GM21528 (cell line): ENCODE measurements at regions not wholly inside any gene's neighbourhood (a gene's known extent, or its start where the extent isn't known, plus 50 kb on each side); places are given as distances from the start of the nearest gene placed in this dataset.
A peak's percentile ranks its signal among the peaks of the same experiment; 100 is the strongest.

Experiments
- ATAC-seq: cut with Tn5 transposase; IDR thresholded peaks from one replicate; pipeline ENCODE4 v1.9.1; 2021; ENCODE audit warnings: mild to moderate bottlenecking, moderate library complexity; ENCODE audit not compliant: unreplicated experiment, low FRiP score

GRCh38 chr1:105886309-105886708, 1170.2 kb upstream of the PRMT6 start:
- no peak for ATAC-seq

- ATAC-seq, result no peak
Observed at GRCh38 chr1:105891308-105891707, 1165.2 kb upstream of the PRMT6 start.

GRCh38 chr1:105894006-105894405, 1162.5 kb upstream of the PRMT6 start:
- no peak for ATAC-seq

GRCh38 chr1:105909811-105910210, 1146.7 kb upstream of the PRMT6 start:
- no peak for ATAC-seq

- ATAC-seq, result no peak
Observed at GRCh38 chr1:105914403-105914802, 1142.1 kb upstream of the PRMT6 start.

GRCh38 chr1:105934806-105935205, 1121.7 kb upstream of the PRMT6 start:
- ATAC-seq, result no peak

- no peak for ATAC-seq
Observed at GRCh38 chr1:105964879-105965278, 1091.6 kb upstream of the PRMT6 start.

- ATAC-seq, result no peak
Observed at GRCh38 chr1:105997516-105997915, 1059.0 kb upstream of the PRMT6 start.

- ATAC-seq, result no peak
Observed at GRCh38 chr1:106022312-106022902, 1034.1 kb upstream of the PRMT6 start.

- ATAC-seq, result no peak
Observed at GRCh38 chr1:106027871-106028270, 1028.6 kb upstream of the PRMT6 start.

- ATAC-seq, result no peak
Observed at GRCh38 chr1:106037526-106037925, 1018.9 kb upstream of the PRMT6 start.

GRCh38 chr1:106038260-106038659, 1018.2 kb upstream of the PRMT6 start:
- ATAC-seq, result no peak

- ATAC-seq, result no peak
Observed at GRCh38 chr1:106043971-106044370, 1012.5 kb upstream of the PRMT6 start.

GRCh38 chr1:106047210-106047609, 1009.3 kb upstream of the PRMT6 start:
- ATAC-seq, result no peak

GRCh38 chr1:106049595-106049994, 1006.9 kb upstream of the PRMT6 start:
- no peak for ATAC-seq

GRCh38 chr1:106055855-106056254, 1000.6 kb upstream of the PRMT6 start:
- ATAC-seq, result no peak

GRCh38 chr1:106061586-106062495, 994.6 kb upstream of the PRMT6 start:
- ATAC-seq, result no peak

GRCh38 chr1:106063510-106063909, 993.0 kb upstream of the PRMT6 start:
- no peak for ATAC-seq

- ATAC-seq, result peak; percentile 93
Observed at GRCh38 chr1:106072909-106073600, 983.4 kb upstream of the PRMT6 start.

GRCh38 chr1:106080608-106081325, 975.7 kb upstream of the PRMT6 start:
- ATAC-seq, result no peak

GRCh38 chr1:106111044-106111443, 945.4 kb upstream of the PRMT6 start:
- no peak for ATAC-seq
